SK-N-SH treated with all-trans-retinoic acid at 6 μM for 48 hours (cell line): ENCODE measurements at regions not wholly inside any gene's neighbourhood (a gene's known extent, or its start where the extent isn't known, plus 50 kb on each side); places are given as distances from the start of the nearest gene placed in this dataset.

Source experiments
- CREB5 ChIP-seq: fragments of 250-450 bp; sonication (Bioruptor Pico); IDR thresholded peaks from 2 replicates; pipeline ENCODE4 v1.5.1; 2020; ENCODE audit warnings: low read depth, mild to moderate bottlenecking, moderate library complexity
- CSRNP3 ChIP-seq: fragments of 250-450 bp; sonication (Bioruptor Pico); IDR thresholded peaks from 2 replicates; pipeline ENCODE4 v1.5.1; 2021; ENCODE audit warnings: mild to moderate bottlenecking, moderate library complexity
- ISL1 ChIP-seq: fragments of 250-450 bp; sonication (Bioruptor Pico); IDR thresholded peaks from 2 replicates; pipeline ENCODE4 v2.1.2; 2022; ENCODE audit warnings: mild to moderate bottlenecking, moderate library complexity
- PATZ1 ChIP-seq: fragments of 250-450 bp; sonication (Bioruptor Pico); IDR thresholded peaks from 2 replicates; pipeline ENCODE4 v1.8.0; 2020; ENCODE audit warnings: mild to moderate bottlenecking, moderate library complexity, borderline replicate concordance
- PPARA ChIP-seq: fragments of 250-450 bp; sonication (Bioruptor Pico); IDR thresholded peaks from 2 replicates; pipeline ENCODE4 v1.5.0; 2020; ENCODE audit warnings: mild to moderate bottlenecking, borderline replicate concordance
- RARB ChIP-seq: fragments of 250-450 bp; sonication (Bioruptor Pico); IDR thresholded peaks from 2 replicates; pipeline ENCODE4 v1.8.0; 2021; ENCODE audit warnings: mild to moderate bottlenecking, moderate library complexity
- TCF4 ChIP-seq: fragments of 250-450 bp; sonication (Bioruptor Pico); IDR thresholded peaks from 2 replicates; pipeline ENCODE4 v1.8.0; 2021; ENCODE audit warnings: mild to moderate bottlenecking, moderate library complexity, borderline replicate concordance
- TSHZ2 ChIP-seq: fragments of 250-450 bp; sonication (Bioruptor Pico); IDR thresholded peaks from 2 replicates; pipeline ENCODE4 v1.5.0; 2020; ENCODE audit warnings: mild to moderate bottlenecking, moderate library complexity
- ZC3H10 ChIP-seq: fragments of 250-450 bp; sonication (Bioruptor Pico); IDR thresholded peaks from 2 replicates; pipeline ENCODE4 v1.5.1; 2021; ENCODE audit warnings: mild to moderate bottlenecking, moderate library complexity
- ZFP30 ChIP-seq: fragments of 450-650 bp; formaldehyde crosslinking; IDR thresholded peaks from 2 replicates; pipeline ENCODE4 v1.5.0; 2022; ENCODE audit warnings: mild to moderate bottlenecking, moderate library complexity
- ZNF565 ChIP-seq: fragments of 450-650 bp; formaldehyde crosslinking; conservative IDR thresholded peaks from 2 replicates; pipeline ENCODE4 v1.5.0; 2020; ENCODE audit warnings: low read depth, mild to moderate bottlenecking, moderate library complexity
- ZNF70 ChIP-seq: fragments of 450-650 bp; formaldehyde crosslinking; IDR thresholded peaks from 2 replicates; pipeline ENCODE4 v1.5.0; 2020; ENCODE audit warnings: mild to moderate bottlenecking, moderate library complexity

GRCh38 chr4:12957108-12957507, 527.0 kb downstream of the RAB28 start:
- TF ChIP-seq TCF4 (no peak), TSHZ2 (CRISPR knock-in tag) (no peak), CREB5 (CRISPR knock-in tag) (no peak), RARB (CRISPR knock-in tag) (no peak), PPARA (CRISPR knock-in tag) (no peak), ZNF565 (CRISPR knock-in tag) (no peak), PATZ1 (CRISPR knock-in tag) (no peak), ZFP30 (CRISPR knock-in tag) (no peak), ZNF70 (CRISPR knock-in tag) (no peak), ISL1 (CRISPR knock-in tag) (no peak), ZC3H10 (no peak), CSRNP3 (CRISPR knock-in tag) (no peak)
